ENCODE measurements at regions not wholly inside any gene's neighbourhood (a gene's known extent, or its start where the extent isn't known, plus 50 kb on each side); places are given as distances from the start of the nearest gene placed in this dataset.
"Not testable (repeated sequence)": the region's sequence is repeated elsewhere in the genome, so short reads cannot be mapped to it uniquely, and the experiment has no call there.

GRCh38 chr10:106271237-106271636 lies 893.3 kb downstream of the SORCS1 start:
- Histone ChIP-seq H3K36me3 (ENCODE audit: control insufficient read depth in 2 of 2, insufficient read depth in 2 of 2, low read length in 2 of 2) (no peaks in the 10 kb centered on the region), H3K27ac (ENCODE audit: low read depth in 2 of 2, low read length in 2 of 2) (no peak overlapping the region), H3K4me1 (ENCODE audit: control insufficient read depth in 2 of 2, insufficient read depth in 2 of 2, low read length in 2 of 2) (no peaks in the 10 kb centered on the region), H3K4me3 (ENCODE audit: low read length in 2 of 2) (no peak overlapping the region), H3K27me3 (ENCODE audit: control insufficient read depth in 2 of 2, insufficient read depth in 2 of 2, low read length in 2 of 2) (no peaks in the 10 kb centered on the region), H3K9ac (ENCODE audit: low read depth in 1 of 2, low read length in 2 of 2) (no peak overlapping the region), H3K9me3 (ENCODE audit: control insufficient read depth in 2 of 2, low read length in 2 of 2) (no peaks in the 10 kb centered on the region)

- no peak overlapping the region for H3K9ac ChIP-seq (ENCODE audit: low read depth in 1 of 2, low read length in 2 of 2)
Observed at GRCh38 chr10:106268000-106268399, 896.5 kb downstream of the SORCS1 start.

GRCh38 chr10:106267591-106267990 lies 896.9 kb downstream of the SORCS1 start:
- H3K9ac ChIP-seq (ENCODE audit: low read depth in 1 of 2, low read length in 2 of 2): no peak overlapping the region
- no peak overlapping the region for H3K27ac ChIP-seq (ENCODE audit: low read depth in 2 of 2, low read length in 2 of 2)
- no peaks in the 10 kb centered on the region for H3K36me3 ChIP-seq (ENCODE audit: control insufficient read depth in 2 of 2, insufficient read depth in 2 of 2, low read length in 2 of 2)
- H3K4me1 ChIP-seq (ENCODE audit: control insufficient read depth in 2 of 2, insufficient read depth in 2 of 2, low read length in 2 of 2): no peaks in the 10 kb centered on the region
- no peaks in the 10 kb centered on the region for H3K9me3 ChIP-seq (ENCODE audit: control insufficient read depth in 2 of 2, low read length in 2 of 2)
- H3K27me3 ChIP-seq (ENCODE audit: control insufficient read depth in 2 of 2, insufficient read depth in 2 of 2, low read length in 2 of 2): no peaks in the 10 kb centered on the region
- H3K4me3 ChIP-seq (ENCODE audit: low read length in 2 of 2): no peak overlapping the region

More at GRCh38 chr10:106268000-106268399, 896.5 kb downstream of the SORCS1 start:
- H3K4me3 ChIP-seq (ENCODE audit: low read length in 2 of 2): no peak overlapping the region
- H3K27me3 ChIP-seq (ENCODE audit: control insufficient read depth in 2 of 2, insufficient read depth in 2 of 2, low read length in 2 of 2): no peaks in the 10 kb centered on the region
- H3K9me3 ChIP-seq (ENCODE audit: control insufficient read depth in 2 of 2, low read length in 2 of 2): no peaks in the 10 kb centered on the region
- no peaks in the 10 kb centered on the region for H3K4me1 ChIP-seq (ENCODE audit: control insufficient read depth in 2 of 2, insufficient read depth in 2 of 2, low read length in 2 of 2)
- no peak overlapping the region for H3K27ac ChIP-seq (ENCODE audit: low read depth in 2 of 2, low read length in 2 of 2)
- H3K36me3 ChIP-seq (ENCODE audit: control insufficient read depth in 2 of 2, insufficient read depth in 2 of 2, low read length in 2 of 2): no peaks in the 10 kb centered on the region

GRCh38 chr10:106257432-106257831 lies 907.1 kb downstream of the SORCS1 start:
- H3K9ac ChIP-seq (ENCODE audit: low read depth in 1 of 2, low read length in 2 of 2); H3K9me3 ChIP-seq (ENCODE audit: control insufficient read depth in 2 of 2, low read length in 2 of 2); H3K27me3 ChIP-seq (ENCODE audit: control insufficient read depth in 2 of 2, insufficient read depth in 2 of 2, low read length in 2 of 2); H3K4me3 ChIP-seq (ENCODE audit: low read length in 2 of 2); H3K4me1 ChIP-seq (ENCODE audit: control insufficient read depth in 2 of 2, insufficient read depth in 2 of 2, low read length in 2 of 2); H3K27ac ChIP-seq (ENCODE audit: low read depth in 2 of 2, low read length in 2 of 2); H3K36me3 ChIP-seq (ENCODE audit: control insufficient read depth in 2 of 2, insufficient read depth in 2 of 2, low read length in 2 of 2): not testable (repeated sequence)

DNA sequence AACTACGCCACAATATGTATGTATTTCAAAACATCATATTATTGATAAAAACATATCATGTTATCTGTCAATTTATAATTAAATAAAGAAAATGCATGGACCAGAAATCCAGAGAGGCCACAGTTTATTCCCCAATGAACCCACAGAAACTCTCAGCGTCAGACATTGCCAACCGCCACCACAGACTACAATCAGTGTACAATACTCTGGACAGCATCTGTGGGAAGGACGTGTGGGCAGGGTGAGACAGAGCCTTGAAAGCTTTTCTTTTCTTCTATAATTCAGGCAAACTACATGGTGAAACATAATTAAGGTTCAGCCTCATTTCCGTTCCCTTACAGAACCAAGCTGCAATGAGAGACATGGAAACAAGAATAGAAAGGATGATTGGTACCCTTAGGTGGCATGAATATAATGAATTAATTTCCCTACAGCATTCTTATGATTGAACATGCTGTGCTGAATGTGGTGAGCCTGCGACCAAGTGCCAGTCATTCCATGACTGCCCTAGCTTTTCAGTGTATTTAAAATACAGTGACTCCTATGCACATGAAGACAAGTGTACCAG lies 909.3 kb downstream of the SORCS1 start:
- no peaks in the 10 kb centered on the region for H3K4me1 ChIP-seq (ENCODE audit: control insufficient read depth in 2 of 2, insufficient read depth in 2 of 2, low read length in 2 of 2)
- no peak overlapping the region for H3K27ac ChIP-seq (ENCODE audit: low read depth in 2 of 2, low read length in 2 of 2)
- no peak overlapping the region for H3K9ac ChIP-seq (ENCODE audit: low read depth in 1 of 2, low read length in 2 of 2)
- H3K27me3 ChIP-seq (ENCODE audit: control insufficient read depth in 2 of 2, insufficient read depth in 2 of 2, low read length in 2 of 2): no peaks in the 10 kb centered on the region
- no peaks in the 10 kb centered on the region for H3K36me3 ChIP-seq (ENCODE audit: control insufficient read depth in 2 of 2, insufficient read depth in 2 of 2, low read length in 2 of 2)
- no peak overlapping the region for H3K4me3 ChIP-seq (ENCODE audit: low read length in 2 of 2)
- H3K9me3 ChIP-seq (ENCODE audit: control insufficient read depth in 2 of 2, low read length in 2 of 2): no peaks in the 10 kb centered on the region

DNA sequence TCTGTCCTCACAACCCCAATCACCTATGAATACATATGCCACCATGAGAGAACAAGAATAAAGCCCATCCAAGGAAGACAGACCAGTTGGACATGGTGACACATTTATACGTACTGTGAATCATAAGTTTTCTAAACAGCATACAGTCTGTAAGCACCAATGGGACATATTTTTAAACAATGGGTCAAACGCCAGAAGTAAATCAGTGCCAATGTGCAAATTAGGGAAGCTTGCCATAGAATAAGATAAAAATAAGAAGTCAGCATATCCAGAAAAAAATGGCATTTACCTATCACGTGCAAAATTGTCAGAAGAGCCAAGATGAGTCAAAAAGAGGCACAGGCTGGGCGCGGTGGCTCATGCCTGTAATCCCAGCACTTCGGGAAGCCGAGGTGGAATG lies 910.4 kb downstream of the SORCS1 start:
- H3K27me3 ChIP-seq (ENCODE audit: control insufficient read depth in 2 of 2, insufficient read depth in 2 of 2, low read length in 2 of 2): no peaks in the 10 kb centered on the region
- H3K9me3 ChIP-seq (ENCODE audit: control insufficient read depth in 2 of 2, low read length in 2 of 2): peaks cover 0 to 2% of the 10 kb centered on the region in 2 donors
- no peaks in the 10 kb centered on the region for H3K4me1 ChIP-seq (ENCODE audit: control insufficient read depth in 2 of 2, insufficient read depth in 2 of 2, low read length in 2 of 2)
- no peaks in the 10 kb centered on the region for H3K36me3 ChIP-seq (ENCODE audit: control insufficient read depth in 2 of 2, insufficient read depth in 2 of 2, low read length in 2 of 2)
- no peak overlapping the region for H3K4me3 ChIP-seq (ENCODE audit: low read length in 2 of 2)
- H3K9ac ChIP-seq (ENCODE audit: low read depth in 1 of 2, low read length in 2 of 2): no peak overlapping the region
- no peak overlapping the region for H3K27ac ChIP-seq (ENCODE audit: low read depth in 2 of 2, low read length in 2 of 2)

DNA sequence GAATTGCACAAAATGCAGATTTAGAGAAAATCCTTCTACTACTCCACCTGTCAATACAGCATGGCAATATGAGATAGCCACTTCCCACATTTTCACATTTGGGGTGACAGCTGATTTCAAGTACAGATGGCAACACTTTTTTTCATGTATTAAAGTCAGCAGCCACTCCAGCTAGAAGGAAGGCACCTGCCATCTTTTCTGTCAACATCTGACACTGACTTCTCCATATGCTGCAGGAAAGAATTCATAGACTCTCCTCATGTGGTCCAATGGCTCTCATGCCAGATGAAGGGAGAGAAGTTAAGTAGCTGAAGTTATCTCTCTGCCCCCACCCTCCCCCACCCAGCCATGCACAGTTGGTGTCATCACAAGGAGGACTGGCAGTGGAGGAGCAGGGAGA lies 912.0 kb downstream of the SORCS1 start:
- Histone ChIP-seq H3K4me1 (ENCODE audit: control insufficient read depth in 2 of 2, insufficient read depth in 2 of 2, low read length in 2 of 2) (no peaks in the 10 kb centered on the region), H3K9ac (ENCODE audit: low read depth in 1 of 2, low read length in 2 of 2) (no peak overlapping the region), H3K4me3 (ENCODE audit: low read length in 2 of 2) (no peak overlapping the region), H3K27me3 (ENCODE audit: control insufficient read depth in 2 of 2, insufficient read depth in 2 of 2, low read length in 2 of 2) (no peaks in the 10 kb centered on the region), H3K27ac (ENCODE audit: low read depth in 2 of 2, low read length in 2 of 2) (no peak overlapping the region), H3K9me3 (ENCODE audit: control insufficient read depth in 2 of 2, low read length in 2 of 2) (peaks cover 0 to 2% of the 10 kb centered on the region in 2 donors), H3K36me3 (ENCODE audit: control insufficient read depth in 2 of 2, insufficient read depth in 2 of 2, low read length in 2 of 2) (no peaks in the 10 kb centered on the region)

- Histone ChIP-seq H3K27ac (ENCODE audit: low read depth in 2 of 2, low read length in 2 of 2) (no peak overlapping the region), H3K9me3 (ENCODE audit: control insufficient read depth in 2 of 2, low read length in 2 of 2) (peaks cover 0 to 2% of the 10 kb centered on the region in 2 donors), H3K9ac (ENCODE audit: low read depth in 1 of 2, low read length in 2 of 2) (no peak overlapping the region), H3K4me3 (ENCODE audit: low read length in 2 of 2) (no peak overlapping the region), H3K4me1 (ENCODE audit: control insufficient read depth in 2 of 2, insufficient read depth in 2 of 2, low read length in 2 of 2) (no peaks in the 10 kb centered on the region), H3K27me3 (ENCODE audit: control insufficient read depth in 2 of 2, insufficient read depth in 2 of 2, low read length in 2 of 2) (no peaks in the 10 kb centered on the region), H3K36me3 (ENCODE audit: control insufficient read depth in 2 of 2, insufficient read depth in 2 of 2, low read length in 2 of 2) (no peaks in the 10 kb centered on the region)
Observed at GRCh38 chr10:106251573-106251972, 912.9 kb downstream of the SORCS1 start.

GRCh38 chr10:106242301-106242700 lies 922.2 kb downstream of the SORCS1 start:
- no peak overlapping the region for H3K9ac ChIP-seq (ENCODE audit: low read depth in 1 of 2, low read length in 2 of 2)
- no peaks in the 10 kb centered on the region for H3K4me1 ChIP-seq (ENCODE audit: control insufficient read depth in 2 of 2, insufficient read depth in 2 of 2, low read length in 2 of 2)
- H3K4me3 ChIP-seq (ENCODE audit: low read length in 2 of 2): no peak overlapping the region
- H3K36me3 ChIP-seq (ENCODE audit: control insufficient read depth in 2 of 2, insufficient read depth in 2 of 2, low read length in 2 of 2): no peaks in the 10 kb centered on the region
- no peak overlapping the region for H3K27ac ChIP-seq (ENCODE audit: low read depth in 2 of 2, low read length in 2 of 2)
- H3K27me3 ChIP-seq (ENCODE audit: control insufficient read depth in 2 of 2, insufficient read depth in 2 of 2, low read length in 2 of 2): no peaks in the 10 kb centered on the region
- H3K9me3 ChIP-seq (ENCODE audit: control insufficient read depth in 2 of 2, low read length in 2 of 2): no peaks in the 10 kb centered on the region

DNA sequence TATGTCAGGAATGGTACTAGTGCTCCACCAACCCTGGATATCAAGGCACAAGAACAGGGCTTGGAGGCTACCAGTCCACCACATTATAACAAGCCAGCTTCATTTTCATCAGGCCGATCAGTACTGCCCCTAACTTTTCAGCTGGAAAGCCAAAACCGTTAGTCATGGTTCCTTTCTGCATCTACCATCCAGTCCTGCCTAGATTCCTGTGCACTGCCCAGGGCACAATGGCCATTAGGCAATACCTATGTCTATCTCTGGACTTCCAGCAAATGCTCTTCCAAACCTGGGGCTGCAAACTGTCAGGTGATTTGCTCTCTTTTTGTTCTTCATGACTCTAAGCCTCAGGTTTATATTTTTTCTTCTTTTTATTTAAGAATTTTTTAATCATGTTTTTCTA lies 937.7 kb downstream of the SORCS1 start:
- H3K4me3 ChIP-seq (ENCODE audit: low read length in 2 of 2): no peak overlapping the region
- H3K9ac ChIP-seq (ENCODE audit: low read depth in 1 of 2, low read length in 2 of 2): no peak overlapping the region
- no peaks in the 10 kb centered on the region for H3K9me3 ChIP-seq (ENCODE audit: control insufficient read depth in 2 of 2, low read length in 2 of 2)
- H3K4me1 ChIP-seq (ENCODE audit: control insufficient read depth in 2 of 2, insufficient read depth in 2 of 2, low read length in 2 of 2): no peaks in the 10 kb centered on the region
- no peak overlapping the region for H3K27ac ChIP-seq (ENCODE audit: low read depth in 2 of 2, low read length in 2 of 2)
- H3K36me3 ChIP-seq (ENCODE audit: control insufficient read depth in 2 of 2, insufficient read depth in 2 of 2, low read length in 2 of 2): no peaks in the 10 kb centered on the region
- no peaks in the 10 kb centered on the region for H3K27me3 ChIP-seq (ENCODE audit: control insufficient read depth in 2 of 2, insufficient read depth in 2 of 2, low read length in 2 of 2)

GRCh38 chr10:106226142-106226541 lies 938.4 kb downstream of the SORCS1 start:
- no peak overlapping the region for H3K4me3 ChIP-seq (ENCODE audit: low read length in 2 of 2)
- no peaks in the 10 kb centered on the region for H3K9me3 ChIP-seq (ENCODE audit: control insufficient read depth in 2 of 2, low read length in 2 of 2)
- no peaks in the 10 kb centered on the region for H3K4me1 ChIP-seq (ENCODE audit: control insufficient read depth in 2 of 2, insufficient read depth in 2 of 2, low read length in 2 of 2)
- no peak overlapping the region for H3K9ac ChIP-seq (ENCODE audit: low read depth in 1 of 2, low read length in 2 of 2)
- no peaks in the 10 kb centered on the region for H3K27me3 ChIP-seq (ENCODE audit: control insufficient read depth in 2 of 2, insufficient read depth in 2 of 2, low read length in 2 of 2)
- H3K27ac ChIP-seq (ENCODE audit: low read depth in 2 of 2, low read length in 2 of 2): no peak overlapping the region
- H3K36me3 ChIP-seq (ENCODE audit: control insufficient read depth in 2 of 2, insufficient read depth in 2 of 2, low read length in 2 of 2): no peaks in the 10 kb centered on the region

Measured in mucosa of rectum (tissue), 2 donors.